ENCODE measurements at regions not wholly inside any gene's neighbourhood (a gene's known extent, or its start where the extent isn't known, plus 50 kb on each side); places are given as distances from the start of the nearest gene placed in this dataset.

DNA sequence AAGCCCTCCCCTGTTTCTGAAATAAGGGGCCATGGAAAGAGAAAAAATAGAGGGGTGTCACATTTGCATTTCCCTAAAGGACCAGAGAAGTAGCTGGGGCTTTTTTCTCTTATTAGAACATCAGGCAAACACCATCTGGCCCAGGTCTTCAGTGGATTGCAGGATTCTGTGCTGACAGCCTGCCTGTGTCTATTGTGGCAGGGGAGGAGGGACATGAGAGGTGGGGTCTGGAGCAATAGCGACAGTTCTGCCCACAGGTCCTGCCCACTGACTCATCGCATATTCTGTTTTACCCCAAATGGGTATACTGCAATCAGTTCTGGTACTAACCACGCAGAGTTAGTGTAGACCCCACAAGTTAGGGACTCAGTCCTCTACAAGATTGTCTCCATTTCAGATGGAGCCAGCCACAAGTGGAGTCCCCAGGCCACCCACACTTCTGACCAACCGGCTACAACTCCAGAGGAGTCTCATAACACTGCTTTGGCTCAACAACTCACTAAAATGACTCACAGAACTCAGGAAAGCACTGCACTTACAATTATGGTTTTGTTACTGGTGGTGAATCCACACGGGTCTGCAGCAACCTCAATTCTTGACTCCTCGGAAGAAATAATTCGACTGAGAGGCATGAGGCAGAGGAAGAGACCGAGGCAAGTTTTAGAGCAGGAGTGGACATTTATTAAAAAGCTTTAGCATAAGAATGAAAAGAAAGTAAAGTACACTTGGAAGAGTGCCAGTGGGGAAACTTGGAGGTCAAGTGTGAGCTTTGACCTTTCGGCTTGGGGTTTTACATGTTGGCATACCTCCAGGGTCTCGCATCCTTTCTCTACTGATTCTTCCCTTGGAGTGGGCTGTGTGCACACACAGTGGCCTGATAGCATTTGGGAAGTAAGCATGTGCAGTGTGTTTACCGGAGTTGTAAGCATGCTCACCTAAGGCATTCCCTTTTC is 146.4 kb upstream of the SPATS2L start:
- no peaks in the 10 kb centered on the region for H3K9me2 ChIP-seq (ENCODE audit: low read depth, low read length)
- no peak overlapping the region for H3K27ac ChIP-seq (ENCODE audit: low read depth, low read length, poor library complexity, severe bottlenecking)
- H3K4me1 ChIP-seq (ENCODE audit: insufficient read depth, low read length, severe bottlenecking): no peaks in the 10 kb centered on the region
- H3K9me3 ChIP-seq (ENCODE audit: low read length): no peaks in the 10 kb centered on the region
- no peaks in the 10 kb centered on the region for H3K79me2 ChIP-seq (ENCODE audit: insufficient read depth, low read length)
- H3F3A ChIP-seq (ENCODE audit: insufficient read depth, low read length): no peaks in the 10 kb centered on the region
- H4K20me1 ChIP-seq (ENCODE audit: insufficient read depth, low read length): no peaks in the 10 kb centered on the region
- TF ChIP-seq, protein P1, sequence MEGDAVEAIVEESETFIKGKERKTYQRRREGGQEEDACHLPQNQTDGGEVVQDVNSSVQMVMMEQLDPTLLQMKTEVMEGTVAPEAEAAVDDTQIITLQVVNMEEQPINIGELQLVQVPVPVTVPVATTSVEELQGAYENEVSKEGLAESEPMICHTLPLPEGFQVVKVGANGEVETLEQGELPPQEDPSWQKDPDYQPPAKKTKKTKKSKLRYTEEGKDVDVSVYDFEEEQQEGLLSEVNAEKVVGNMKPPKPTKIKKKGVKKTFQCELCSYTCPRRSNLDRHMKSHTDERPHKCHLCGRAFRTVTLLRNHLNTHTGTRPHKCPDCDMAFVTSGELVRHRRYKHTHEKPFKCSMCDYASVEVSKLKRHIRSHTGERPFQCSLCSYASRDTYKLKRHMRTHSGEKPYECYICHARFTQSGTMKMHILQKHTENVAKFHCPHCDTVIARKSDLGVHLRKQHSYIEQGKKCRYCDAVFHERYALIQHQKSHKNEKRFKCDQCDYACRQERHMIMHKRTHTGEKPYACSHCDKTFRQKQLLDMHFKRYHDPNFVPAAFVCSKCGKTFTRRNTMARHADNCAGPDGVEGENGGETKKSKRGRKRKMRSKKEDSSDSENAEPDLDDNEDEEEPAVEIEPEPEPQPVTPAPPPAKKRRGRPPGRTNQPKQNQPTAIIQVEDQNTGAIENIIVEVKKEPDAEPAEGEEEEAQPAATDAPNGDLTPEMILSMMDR (IDR thresholded peaks at IDR 0.05; ENCODE audit: low read length): no peak
- TF ChIP-seq EZH2 (IDR thresholded peaks at IDR 0.05; ENCODE audit: borderline replicate concordance, low read length): no peak
- no peak overlapping the region for H3K4me2 ChIP-seq (ENCODE audit: low read length)
- no peaks in the 10 kb centered on the region for H3K36me3 ChIP-seq (ENCODE audit: insufficient read depth, low read length)
- no peak overlapping the region for H2AFZ ChIP-seq (ENCODE audit: low read length)
- H3K4me3 ChIP-seq (ENCODE audit: low read depth, low read length, poor library complexity, severe bottlenecking): no peak overlapping the region
- no peaks in the 10 kb centered on the region; the same call in 1 of the 2 replicates for H3K27me3 ChIP-seq (ENCODE audit: insufficient read depth, low read length)
- H3K9ac ChIP-seq (ENCODE audit: low read length): no peak overlapping the region

DNA sequence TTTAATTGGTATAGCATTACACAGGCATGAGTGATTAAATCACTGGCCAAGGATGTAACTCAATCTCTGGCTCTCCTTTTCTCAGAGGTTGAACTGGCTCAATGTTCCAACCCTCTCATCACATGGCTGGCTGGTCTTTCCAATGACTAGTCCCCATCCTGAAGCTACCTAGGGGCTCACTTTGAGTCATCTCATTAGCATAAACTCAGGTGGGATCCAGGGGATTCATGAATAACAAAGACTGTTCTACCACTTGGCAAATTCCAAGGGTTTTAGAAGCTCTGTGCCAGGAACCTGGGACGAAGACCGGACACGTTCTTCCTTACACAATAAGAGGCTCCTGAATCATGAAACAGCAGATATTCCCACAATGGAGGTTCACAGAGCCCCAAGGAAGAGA is 145.0 kb upstream of the SPATS2L start:
- TF ChIP-seq, protein P1 (IDR thresholded peaks at IDR 0.05; ENCODE audit: low read length): no peak
- Histone ChIP-seq H3K4me2 (ENCODE audit: low read length) (no peak overlapping the region), H3K79me2 (ENCODE audit: insufficient read depth, low read length) (no peaks in the 10 kb centered on the region), H2AFZ (ENCODE audit: low read length) (no peak overlapping the region), H4K20me1 (ENCODE audit: insufficient read depth, low read length) (no peaks in the 10 kb centered on the region), H3K9me3 (ENCODE audit: low read length) (no peaks in the 10 kb centered on the region), H3K4me3 (ENCODE audit: low read depth, low read length, poor library complexity, severe bottlenecking) (no peak overlapping the region), H3K9me2 (ENCODE audit: low read depth, low read length) (no peaks in the 10 kb centered on the region), H3F3A (ENCODE audit: insufficient read depth, low read length) (no peaks in the 10 kb centered on the region), H3K27me3 (ENCODE audit: insufficient read depth, low read length) (no peaks in the 10 kb centered on the region; the same call in 1 of the 2 replicates), H3K9ac (ENCODE audit: low read length) (no peak overlapping the region), H3K4me1 (ENCODE audit: insufficient read depth, low read length, severe bottlenecking) (no peaks in the 10 kb centered on the region), H3K36me3 (ENCODE audit: insufficient read depth, low read length) (no peaks in the 10 kb centered on the region), H3K27ac (ENCODE audit: low read depth, low read length, poor library complexity, severe bottlenecking) (no peak overlapping the region)

DNA sequence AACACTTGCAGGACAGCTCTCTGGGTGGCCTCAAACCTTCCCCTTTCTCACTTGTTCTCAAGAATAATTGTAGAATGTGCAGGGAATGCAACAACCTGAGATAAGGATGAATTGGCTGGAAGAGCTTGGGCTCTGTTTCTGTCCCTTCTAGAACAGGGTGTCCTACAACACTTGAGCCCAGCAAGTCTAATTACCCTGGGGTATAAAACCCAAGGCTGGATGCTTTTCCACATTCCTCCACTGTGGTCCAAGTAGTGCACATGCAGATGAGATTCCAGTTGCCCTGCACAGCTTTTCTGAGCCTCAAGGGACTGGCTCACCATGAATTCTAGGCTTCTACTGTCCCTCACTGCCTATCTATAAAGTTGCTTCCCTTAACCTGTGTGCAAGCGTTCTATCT is 140.8 kb upstream of the SPATS2L start:
- H3K79me2 ChIP-seq (ENCODE audit: insufficient read depth, low read length): no peaks in the 10 kb centered on the region
- no peak overlapping the region for H3K27ac ChIP-seq (ENCODE audit: low read depth, low read length, poor library complexity, severe bottlenecking)
- no peak overlapping the region for H3K9ac ChIP-seq (ENCODE audit: low read length)
- TF ChIP-seq EZH2 (IDR thresholded peaks at IDR 0.05; ENCODE audit: borderline replicate concordance, low read length): no peak
- H3K4me2 ChIP-seq (ENCODE audit: low read length): no peak overlapping the region
- no peaks in the 10 kb centered on the region for H4K20me1 ChIP-seq (ENCODE audit: insufficient read depth, low read length)
- H3K4me3 ChIP-seq (ENCODE audit: low read depth, low read length, poor library complexity, severe bottlenecking): no peak overlapping the region
- H3K4me1 ChIP-seq (ENCODE audit: insufficient read depth, low read length, severe bottlenecking): no peaks in the 10 kb centered on the region
- H3F3A ChIP-seq (ENCODE audit: insufficient read depth, low read length): no peaks in the 10 kb centered on the region
- H2AFZ ChIP-seq (ENCODE audit: low read length): no peak overlapping the region
- no peaks in the 10 kb centered on the region for H3K9me3 ChIP-seq (ENCODE audit: low read length)
- no peaks in the 10 kb centered on the region for H3K9me2 ChIP-seq (ENCODE audit: low read depth, low read length)
- H3K36me3 ChIP-seq (ENCODE audit: insufficient read depth, low read length): no peaks in the 10 kb centered on the region
- H3K27me3 ChIP-seq (ENCODE audit: insufficient read depth, low read length): no peaks in the 10 kb centered on the region; the same call in 1 of the 2 replicates

All from OCI-LY1 (cell line).